ENCODE measurements at regions not wholly inside any gene's neighbourhood (a gene's known extent, or its start where the extent isn't known, plus 50 kb on each side); places are given as distances from the start of the nearest gene placed in this dataset.

GRCh38 chr12:77777274-77777673 lies 53.4 kb upstream of the NAV3 start:
- DNase-seq (ENCODE audit: low read depth): no peak

- no peak for DNase-seq (ENCODE audit: low read depth)
These were observed 55.9 kb upstream of the NAV3 start for GRCh38 chr12:77774761-77775160.

GRCh38 chr12:77772676-77773298 lies 57.9 kb upstream of the NAV3 start:
- DNase-seq (ENCODE audit: low read depth): no peak

DNA sequence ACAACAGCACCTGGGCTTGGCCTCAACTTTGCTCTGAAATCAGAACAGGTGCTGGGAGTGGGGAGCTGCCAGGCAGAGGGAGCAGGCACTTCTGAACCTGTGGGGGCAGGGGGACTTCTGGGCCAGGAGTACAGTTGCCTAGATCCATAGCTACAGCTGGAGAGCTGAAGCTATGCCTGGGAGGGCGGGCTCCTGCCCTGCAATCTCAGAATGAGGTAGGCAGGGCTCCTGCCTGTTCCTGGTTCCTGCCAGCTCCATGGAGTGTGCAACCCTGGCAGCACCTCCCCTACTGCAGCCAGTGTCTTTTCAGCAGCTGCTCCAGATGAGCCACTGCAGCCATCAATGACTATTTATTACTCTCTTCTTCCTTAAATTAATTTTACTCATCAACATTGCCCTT lies 62.1 kb upstream of the NAV3 start:
- no peak for DNase-seq (ENCODE audit: low read depth)

- DNase-seq (ENCODE audit: low read depth): no peak
These were observed 62.8 kb upstream of the NAV3 start for GRCh38 chr12:77767756-77768343.

- DNase-seq (ENCODE audit: low read depth): no peak
These were observed 63.4 kb upstream of the NAV3 start for GRCh38 chr12:77767335-77767734.

GRCh38 chr12:77766224-77766623 lies 64.5 kb upstream of the NAV3 start:
- DNase-seq (ENCODE audit: low read depth): no peak

DNA sequence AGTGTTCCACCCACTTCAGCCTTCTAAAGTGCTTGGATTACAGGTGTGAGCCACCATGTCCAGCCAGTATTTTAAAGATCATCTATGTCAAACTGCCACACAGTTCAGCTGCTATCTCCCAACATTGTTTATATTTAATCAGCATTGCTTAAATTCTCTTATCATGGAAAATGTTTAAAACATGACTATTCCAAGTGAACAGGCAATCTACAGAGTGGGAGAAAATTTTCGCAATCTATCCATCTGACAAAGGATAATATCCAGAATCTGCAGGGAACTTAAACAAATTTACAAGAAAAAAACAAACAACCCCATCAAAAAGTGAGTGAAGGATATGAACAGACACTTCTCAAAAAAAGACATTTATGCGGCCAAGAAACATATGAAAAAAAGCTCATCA lies 69.4 kb upstream of the NAV3 start:
- no peak for DNase-seq (ENCODE audit: low read depth)

DNA sequence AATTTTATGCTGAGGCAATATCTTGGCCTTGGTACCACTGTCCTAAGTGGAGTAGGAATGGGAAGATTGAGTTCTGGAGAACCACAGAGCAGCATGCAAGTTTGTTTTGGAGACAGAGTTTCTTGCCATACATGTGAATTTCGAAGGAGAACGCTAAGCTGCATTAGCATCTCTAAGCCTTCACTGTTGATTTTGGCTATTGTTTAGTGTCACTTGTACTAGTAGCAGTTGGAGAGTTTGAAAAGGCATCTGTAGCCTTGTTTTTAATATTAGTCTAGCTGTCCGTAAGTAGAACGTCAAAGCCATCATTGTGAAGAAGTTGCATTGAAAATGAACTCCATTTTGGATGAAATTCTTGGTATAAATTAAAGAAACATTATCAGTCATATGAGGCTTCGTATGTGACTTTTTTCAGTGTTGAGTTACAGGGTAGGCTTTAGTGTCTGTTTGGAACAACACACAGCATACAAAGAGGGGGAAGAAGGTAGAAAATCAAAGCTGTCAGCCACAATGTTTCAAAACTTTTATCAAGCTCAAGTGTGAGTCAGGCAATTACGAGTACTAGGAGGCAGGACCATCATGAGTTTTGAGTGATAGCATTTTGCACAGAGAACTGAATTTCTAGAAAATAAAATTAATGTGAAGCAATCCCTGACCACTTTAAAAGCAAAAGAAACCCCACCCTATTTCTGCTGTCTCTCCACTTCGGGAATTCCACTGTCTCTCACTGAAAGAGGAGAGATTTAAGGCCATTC lies 70.2 kb upstream of the NAV3 start:
- no peak for DNase-seq (ENCODE audit: low read depth)

DNA sequence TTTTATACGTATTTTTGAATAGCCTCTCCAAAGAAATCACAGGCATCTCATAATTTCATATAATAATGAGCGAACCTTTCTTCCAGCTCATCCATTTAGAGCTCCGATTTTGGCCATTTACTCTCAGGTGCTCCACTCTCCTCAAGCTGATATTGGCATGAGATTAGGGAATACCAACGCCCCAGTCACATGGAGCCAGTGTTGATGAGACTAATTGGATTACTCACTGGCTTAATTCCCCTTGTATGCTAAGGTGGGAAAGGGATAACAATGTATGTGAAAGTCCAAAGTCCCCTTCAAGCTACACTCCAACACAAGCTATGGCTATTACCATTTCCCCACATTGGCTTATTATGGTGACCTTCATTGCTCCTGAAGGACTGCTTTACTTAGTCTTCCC lies 76.6 kb upstream of the NAV3 start:
- DNase-seq (ENCODE audit: low read depth): no peak

DNA sequence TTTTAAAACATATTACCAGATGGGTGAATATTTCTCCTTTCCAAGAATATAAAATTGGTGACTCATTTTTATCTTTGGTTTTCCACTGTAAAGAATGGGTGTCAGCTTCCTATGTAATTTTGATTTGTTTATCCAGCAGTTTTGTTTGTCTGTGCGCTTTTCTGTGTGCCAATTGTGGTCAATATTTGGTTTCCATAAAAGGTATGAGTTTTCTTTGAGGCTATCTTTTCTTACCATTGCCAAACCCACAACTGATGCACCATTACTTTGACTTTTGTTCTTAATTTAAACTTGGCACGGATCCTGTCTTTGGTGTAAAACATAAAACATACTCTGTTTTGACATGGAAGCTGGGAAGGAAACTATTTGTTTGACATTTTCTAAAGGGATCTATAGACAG lies 78.8 kb upstream of the NAV3 start:
- DNase-seq (ENCODE audit: low read depth): no peak

GRCh38 chr12:77746096-77746495 lies 84.6 kb upstream of the NAV3 start:
- no peak for DNase-seq (ENCODE audit: low read depth)

DNA sequence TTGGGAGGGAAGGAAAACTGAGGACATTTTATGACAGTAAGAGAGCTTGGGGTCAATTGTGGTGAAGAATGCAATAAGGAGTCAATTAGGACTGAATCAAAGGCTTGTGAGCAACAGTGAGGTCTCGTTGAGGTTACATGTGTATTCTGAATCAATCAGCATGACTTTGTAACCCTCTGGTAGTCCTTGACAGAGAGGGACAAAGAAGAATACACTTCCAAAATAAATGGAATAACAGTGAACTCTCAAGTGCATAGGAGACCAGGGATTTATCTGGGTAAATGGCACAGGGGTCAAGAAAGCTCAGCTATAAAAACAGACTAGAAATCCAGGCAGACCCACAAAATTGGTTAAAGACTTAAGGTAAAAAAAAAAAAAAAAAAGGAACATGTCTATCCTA lies 85.1 kb upstream of the NAV3 start:
- no peak for DNase-seq (ENCODE audit: low read depth)

DNA sequence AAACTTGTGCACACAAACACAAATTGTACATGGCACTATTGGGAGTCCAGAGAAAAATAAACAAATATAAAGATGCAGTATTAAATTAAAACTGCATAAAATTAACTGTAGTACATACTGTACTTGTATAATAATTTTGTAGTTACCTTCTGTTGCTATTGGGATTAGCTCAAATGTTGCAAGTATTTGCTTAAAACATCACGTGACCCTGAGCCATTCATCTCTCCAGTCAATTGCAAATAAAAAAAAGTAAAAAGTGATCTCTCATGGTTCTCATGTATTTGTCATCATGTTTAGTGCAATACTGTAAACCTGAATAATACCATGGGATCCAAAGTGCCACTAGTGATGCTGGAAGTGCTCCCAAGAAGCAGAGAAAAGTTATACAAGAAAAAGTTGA lies 88.1 kb upstream of the NAV3 start:
- DNase-seq (ENCODE audit: low read depth): no peak

DNA sequence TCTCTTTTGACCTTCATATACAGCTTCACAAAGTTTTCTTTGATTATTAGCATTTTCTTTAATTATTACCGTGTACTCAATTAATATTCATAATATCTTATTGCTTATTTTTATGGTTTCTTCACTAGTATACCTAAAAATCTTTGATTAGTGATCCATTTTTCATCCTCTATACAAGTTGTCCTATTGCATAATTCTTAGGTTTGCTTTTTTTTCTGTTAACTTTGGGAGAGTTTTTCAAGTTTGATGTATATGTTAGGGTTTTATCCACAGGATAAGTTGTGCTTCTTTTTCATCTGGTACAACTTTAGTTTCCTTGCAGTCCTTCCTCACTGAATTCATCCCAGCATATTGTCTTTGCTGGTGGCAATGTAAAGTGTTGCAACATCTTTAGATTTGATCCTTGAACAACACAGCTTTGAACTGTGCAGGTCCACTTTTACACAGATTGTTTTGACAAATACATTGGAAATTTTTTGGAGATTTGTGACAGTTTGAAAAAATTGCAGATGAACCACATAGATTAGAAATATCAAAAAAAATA lies 88.6 kb upstream of the NAV3 start:
- no peak for DNase-seq (ENCODE audit: low read depth)

GRCh38 chr12:77736219-77736965 lies 94.3 kb upstream of the NAV3 start:
- no peak for DNase-seq (ENCODE audit: low read depth)

DNA sequence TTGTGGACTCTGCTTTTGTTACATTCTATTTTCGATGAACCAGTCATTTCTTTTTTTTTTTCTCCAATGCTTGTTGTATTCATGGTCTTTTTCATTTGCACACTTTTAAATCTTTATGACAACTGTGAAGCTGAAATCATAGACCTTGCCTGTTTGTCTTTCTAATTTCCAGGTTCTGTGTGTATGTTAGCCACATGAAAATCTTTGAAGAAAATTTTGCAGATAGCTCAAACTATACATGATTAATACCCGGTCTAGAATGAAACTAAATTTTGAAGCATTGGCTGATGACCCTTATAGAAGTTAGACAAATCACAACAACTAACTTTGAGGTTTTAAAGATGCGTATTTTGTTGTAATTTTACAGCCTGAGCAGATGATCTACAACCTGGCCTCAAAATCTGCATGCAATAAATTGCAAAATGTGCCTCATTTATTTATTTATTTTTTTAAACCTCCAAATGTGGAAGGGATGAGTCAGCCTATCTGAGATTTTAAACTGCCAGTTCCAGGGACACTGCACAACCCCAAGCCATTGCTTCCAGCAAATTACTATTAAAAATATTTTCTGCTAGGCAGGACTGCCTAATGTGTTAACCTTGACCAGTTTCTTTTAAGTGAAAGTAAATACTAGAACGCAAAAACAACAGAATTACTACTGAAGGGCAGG lies 96.3 kb upstream of the NAV3 start:
- peak; percentile 47 for DNase-seq (ENCODE audit: low read depth)

DNA sequence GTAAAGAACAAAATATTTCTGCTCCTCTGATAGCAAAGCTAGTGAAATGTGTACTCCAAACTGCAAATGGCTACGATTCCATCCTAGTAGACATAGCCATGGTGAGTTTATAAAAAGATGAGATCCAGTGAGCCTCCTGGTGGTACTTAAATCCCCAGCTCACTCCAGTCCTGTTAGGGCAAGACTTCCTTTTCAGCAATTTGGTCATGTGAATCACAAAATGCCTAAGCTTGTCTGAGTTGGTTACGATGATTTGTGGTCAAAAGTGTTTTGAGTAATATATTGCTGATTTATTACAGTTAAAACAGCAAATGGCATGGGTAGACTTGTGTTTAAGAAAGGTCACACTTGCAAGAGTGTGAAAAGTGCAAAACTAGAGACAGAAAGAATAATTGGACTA lies 102.7 kb upstream of the NAV3 start:
- DNase-seq (ENCODE audit: low read depth): no peak

DNA sequence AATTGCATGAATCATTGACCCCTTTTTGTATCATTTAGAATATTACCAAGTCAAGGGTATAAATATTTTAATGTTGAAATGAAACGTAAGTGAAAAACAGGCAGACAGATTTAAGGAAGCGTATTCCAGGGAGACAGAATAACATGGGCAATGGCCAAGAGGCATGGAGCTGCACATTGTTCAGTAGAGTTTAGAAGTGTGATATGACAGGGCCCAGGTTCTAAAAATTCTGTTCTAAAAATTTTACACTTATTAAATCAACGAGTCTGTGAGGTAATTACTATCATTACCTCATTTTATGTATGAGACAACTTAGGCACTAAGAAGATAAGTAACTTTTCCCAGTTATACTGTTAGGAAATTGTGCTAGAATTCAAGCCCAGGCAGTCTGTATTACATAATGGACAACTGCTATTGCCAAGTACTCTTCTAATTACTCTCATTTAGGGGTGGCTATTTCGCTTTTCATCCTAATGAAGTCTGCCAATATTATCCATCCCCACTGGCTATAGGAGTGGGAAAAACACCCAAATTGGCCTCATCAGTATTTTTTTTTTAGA lies 103.2 kb upstream of the NAV3 start:
- no peak for DNase-seq (ENCODE audit: low read depth)

DNA sequence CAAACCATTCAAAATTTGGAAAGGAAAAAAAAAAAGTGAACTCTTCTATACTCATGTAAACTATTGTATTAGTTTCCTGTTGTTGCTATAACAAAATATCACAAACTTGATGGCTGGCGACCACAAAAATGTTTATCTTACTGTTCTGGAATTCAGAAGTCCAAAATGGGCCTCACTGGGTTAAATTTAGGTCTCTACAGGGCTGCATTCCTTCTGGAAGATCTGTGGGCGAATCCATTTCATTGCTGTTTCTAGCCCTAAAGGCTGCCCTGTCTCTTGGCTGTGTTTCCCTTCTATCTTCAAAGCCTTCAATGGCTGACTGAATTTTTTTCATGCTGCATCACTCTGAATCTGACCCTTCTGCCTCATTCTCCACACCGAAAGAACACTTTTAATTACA lies 105.1 kb upstream of the NAV3 start:
- DNase-seq (ENCODE audit: low read depth): peak; percentile 65

GRCh38 chr12:77724367-77724957 lies 106.2 kb upstream of the NAV3 start:
- no peak for DNase-seq (ENCODE audit: low read depth)
